ENCODE measurements at regions not wholly inside any gene's neighbourhood (a gene's known extent, or its start where the extent isn't known, plus 50 kb on each side); places are given as distances from the start of the nearest gene placed in this dataset.

- Histone ChIP-seq H3K4me2 (ENCODE audit: unreplicated experiment) (no peak overlapping the region), H3K9me2 (ENCODE audit: insufficient read depth) (no peaks in the 10 kb centered on the region), H4K20me1 (ENCODE audit: insufficient read depth) (no peaks in the 10 kb centered on the region), H3K4me3 (no peak overlapping the region), H3F3A (ENCODE audit: insufficient read depth) (no peaks in the 10 kb centered on the region), H3K4me1 (ENCODE audit: insufficient read depth) (no peaks in the 10 kb centered on the region), H2AFZ (no peak overlapping the region), H3K36me3 (ENCODE audit: low read depth) (no peaks in the 10 kb centered on the region), H3K27me3 (replicated peaks; ENCODE audit: insufficient read depth) (no peaks in the 10 kb centered on the region), H3K9me3 (ENCODE audit: low read depth) (no peaks in the 10 kb centered on the region), H3K79me2 (ENCODE audit: insufficient read depth) (no peaks in the 10 kb centered on the region), H3K9ac (no peak overlapping the region), H3K27ac (no peak overlapping the region)
- no peak for TF ChIP-seq EZH2phosphoT487 (IDR thresholded peaks at IDR 0.05; ENCODE audit: insufficient read depth, low read depth)
- TF ChIP-seq EZH2 (IDR thresholded peaks at IDR 0.05; ENCODE audit: insufficient read depth, poor library complexity, severe bottlenecking), result no peak
- DNase-seq, result no peak
- WGBS, 2 experiments (ENCODE audit: low coverage in 1 of 2, low lambda C conversion rate in 2 of 2, missing lambda C conversion rate in 2 of 2), result 19 to 28% methylated on average over 9 of the region's 9 CpGs
- in situ Hi-C loops (cut with MboI), result no loop called here
Measured at GRCh38 chr14:27384124-27384523, 786.3 kb upstream of the NOVA1 start.

GRCh38 chr14:27386391-27386790, 788.6 kb upstream of the NOVA1 start:
- Histone ChIP-seq H3K79me2 (ENCODE audit: insufficient read depth) (no peaks in the 10 kb centered on the region), H2AFZ (no peak overlapping the region), H3K9me3 (ENCODE audit: low read depth) (no peaks in the 10 kb centered on the region), H3K9ac (no peak overlapping the region), H3K36me3 (ENCODE audit: low read depth) (no peaks in the 10 kb centered on the region), H3K27ac (no peak overlapping the region), H3K9me2 (ENCODE audit: insufficient read depth) (no peaks in the 10 kb centered on the region), H3F3A (ENCODE audit: insufficient read depth) (no peaks in the 10 kb centered on the region), H3K4me3 (no peak overlapping the region), H3K4me2 (ENCODE audit: unreplicated experiment) (no peak overlapping the region), H4K20me1 (ENCODE audit: insufficient read depth) (no peaks in the 10 kb centered on the region), H3K4me1 (ENCODE audit: insufficient read depth) (no peaks in the 10 kb centered on the region), H3K27me3 (replicated peaks; ENCODE audit: insufficient read depth) (no peaks in the 10 kb centered on the region)
- TF ChIP-seq EZH2phosphoT487 (IDR thresholded peaks at IDR 0.05; ENCODE audit: insufficient read depth, low read depth) (no peak), EZH2 (IDR thresholded peaks at IDR 0.05; ENCODE audit: insufficient read depth, poor library complexity, severe bottlenecking) (no peak)
- WGBS, 2 experiments (ENCODE audit: low coverage in 1 of 2, low lambda C conversion rate in 2 of 2, missing lambda C conversion rate in 2 of 2), result 5 to 8% methylated on average over 3 of the region's 3 CpGs
- no peak for DNase-seq
- in situ Hi-C loops (cut with MboI), result no loop called here

GRCh38 chr14:27387463-27387862, 789.6 kb upstream of the NOVA1 start:
- DNase-seq, result no peak
- H3K27ac ChIP-seq, result no peak overlapping the region
- H3K36me3 ChIP-seq (ENCODE audit: low read depth), result no peaks in the 10 kb centered on the region
- no peaks in the 10 kb centered on the region for H3K9me3 ChIP-seq (ENCODE audit: low read depth)
- in situ Hi-C loops (cut with MboI), result no loop called here
- no peak overlapping the region for H2AFZ ChIP-seq
- H3K4me1 ChIP-seq (ENCODE audit: insufficient read depth), result no peaks in the 10 kb centered on the region
- no peaks in the 10 kb centered on the region for H3K9me2 ChIP-seq (ENCODE audit: insufficient read depth)
- H4K20me1 ChIP-seq (ENCODE audit: insufficient read depth), result no peaks in the 10 kb centered on the region
- H3K4me3 ChIP-seq, result no peak overlapping the region
- no peak overlapping the region for H3K4me2 ChIP-seq (ENCODE audit: unreplicated experiment)
- no peaks in the 10 kb centered on the region for H3K27me3 ChIP-seq (replicated peaks; ENCODE audit: insufficient read depth)
- no peaks in the 10 kb centered on the region for H3K79me2 ChIP-seq (ENCODE audit: insufficient read depth)
- H3F3A ChIP-seq (ENCODE audit: insufficient read depth), result no peaks in the 10 kb centered on the region
- TF ChIP-seq EZH2 (IDR thresholded peaks at IDR 0.05; ENCODE audit: insufficient read depth, poor library complexity, severe bottlenecking) (no peak), EZH2phosphoT487 (IDR thresholded peaks at IDR 0.05; ENCODE audit: insufficient read depth, low read depth) (no peak)
- no peak overlapping the region for H3K9ac ChIP-seq
- WGBS, 2 experiments (ENCODE audit: low coverage in 1 of 2, low lambda C conversion rate in 2 of 2, missing lambda C conversion rate in 2 of 2), result 10 to 17% methylated on average over 1 of the region's 1 CpG

GRCh38 chr14:27389402-27389801, 791.6 kb upstream of the NOVA1 start:
- Histone ChIP-seq H3K4me3 (no peak overlapping the region), H4K20me1 (ENCODE audit: insufficient read depth) (no peaks in the 10 kb centered on the region), H3K27ac (no peak overlapping the region), H2AFZ (no peak overlapping the region), H3K9me3 (ENCODE audit: low read depth) (no peaks in the 10 kb centered on the region), H3K4me2 (ENCODE audit: unreplicated experiment) (no peak overlapping the region), H3K36me3 (ENCODE audit: low read depth) (no peaks in the 10 kb centered on the region), H3K9ac (no peak overlapping the region), H3F3A (ENCODE audit: insufficient read depth) (no peaks in the 10 kb centered on the region), H3K79me2 (ENCODE audit: insufficient read depth) (no peaks in the 10 kb centered on the region), H3K27me3 (replicated peaks; ENCODE audit: insufficient read depth) (no peaks in the 10 kb centered on the region), H3K4me1 (ENCODE audit: insufficient read depth) (no peaks in the 10 kb centered on the region), H3K9me2 (ENCODE audit: insufficient read depth) (no peaks in the 10 kb centered on the region)
- no peak for DNase-seq
- in situ Hi-C loops (cut with MboI), result no loop called here
- 3 to 4% methylated on average over 2 of the region's 2 CpGs for WGBS, 2 experiments (ENCODE audit: low coverage in 1 of 2, low lambda C conversion rate in 2 of 2, missing lambda C conversion rate in 2 of 2)
- no peak for TF ChIP-seq EZH2 (IDR thresholded peaks at IDR 0.05; ENCODE audit: insufficient read depth, poor library complexity, severe bottlenecking)
- no peak for TF ChIP-seq EZH2phosphoT487 (IDR thresholded peaks at IDR 0.05; ENCODE audit: insufficient read depth, low read depth)

- no peaks in the 10 kb centered on the region for H3K4me1 ChIP-seq (ENCODE audit: insufficient read depth)
- H2AFZ ChIP-seq, result no peak overlapping the region
- no peaks in the 10 kb centered on the region for H3F3A ChIP-seq (ENCODE audit: insufficient read depth)
- 18 to 22% methylated on average over 3 of the region's 3 CpGs for WGBS, 2 experiments (ENCODE audit: low coverage in 1 of 2, low lambda C conversion rate in 2 of 2, missing lambda C conversion rate in 2 of 2)
- no peaks in the 10 kb centered on the region for H3K79me2 ChIP-seq (ENCODE audit: insufficient read depth)
- H3K9me2 ChIP-seq (ENCODE audit: insufficient read depth), result no peaks in the 10 kb centered on the region
- no peaks in the 10 kb centered on the region for H3K36me3 ChIP-seq (ENCODE audit: low read depth)
- no peak overlapping the region for H3K27ac ChIP-seq
- in situ Hi-C loops (cut with MboI), result no loop called here
- no peaks in the 10 kb centered on the region for H3K27me3 ChIP-seq (replicated peaks; ENCODE audit: insufficient read depth)
- H4K20me1 ChIP-seq (ENCODE audit: insufficient read depth), result no peaks in the 10 kb centered on the region
- no peak overlapping the region for H3K4me3 ChIP-seq
- H3K9me3 ChIP-seq (ENCODE audit: low read depth), result peaks cover under 1% of the 10 kb centered on the region
- no peak overlapping the region for H3K4me2 ChIP-seq (ENCODE audit: unreplicated experiment)
- H3K9ac ChIP-seq, result no peak overlapping the region
- DNase-seq, result no peak
- TF ChIP-seq EZH2phosphoT487 (IDR thresholded peaks at IDR 0.05; ENCODE audit: insufficient read depth, low read depth) (no peak), EZH2 (IDR thresholded peaks at IDR 0.05; ENCODE audit: insufficient read depth, poor library complexity, severe bottlenecking) (no peak)
Measured at GRCh38 chr14:27390155-27390554, 792.3 kb upstream of the NOVA1 start.
